Stomach (tissue), 4 donors: ENCODE measurements at regions not wholly inside any gene's neighbourhood (a gene's known extent, or its start where the extent isn't known, plus 50 kb on each side); places are given as distances from the start of the nearest gene placed in this dataset.

Experiments used
- EP300 ChIP-seq: sonication (generic); formaldehyde crosslinking; IDR thresholded peaks from one replicate; pipeline ENCODE4 v1.6.1; 2017; ENCODE audit warnings: antibody characterized with exemption
- POLR2A ChIP-seq, 4 donors: fragments of 450-650 bp; IDR thresholded peaks; one replicate each; pipeline ENCODE4 v1.6.1; 2016; ENCODE audit warnings: antibody characterized with exemption in 4 of 4, control low read depth in 2 of 4, mild to moderate bottlenecking in 1 of 4, moderate library complexity in 1 of 4
- POLR2AphosphoS5 ChIP-seq, 3 donors: sonication (generic); formaldehyde crosslinking; IDR thresholded peaks; one replicate each; pipeline ENCODE4 v1.6.1; 2016; ENCODE audit warnings: antibody characterized with exemption in 3 of 3
- TF ChIP-seq, protein P1 (sequence below), 7 experiments: fragments of 450-650 bp in 4 of 7; fragments of 200-600 bp in 3 of 7; sonication (generic) in 3 of 7; IDR thresholded peaks; one replicate each; pipeline ENCODE4 v1.5.1; 2016 to 2019; ENCODE audit warnings: antibody characterized with exemption in 7 of 7, control low read depth in 2 of 7, mild to moderate bottlenecking in 1 of 7

DNA sequence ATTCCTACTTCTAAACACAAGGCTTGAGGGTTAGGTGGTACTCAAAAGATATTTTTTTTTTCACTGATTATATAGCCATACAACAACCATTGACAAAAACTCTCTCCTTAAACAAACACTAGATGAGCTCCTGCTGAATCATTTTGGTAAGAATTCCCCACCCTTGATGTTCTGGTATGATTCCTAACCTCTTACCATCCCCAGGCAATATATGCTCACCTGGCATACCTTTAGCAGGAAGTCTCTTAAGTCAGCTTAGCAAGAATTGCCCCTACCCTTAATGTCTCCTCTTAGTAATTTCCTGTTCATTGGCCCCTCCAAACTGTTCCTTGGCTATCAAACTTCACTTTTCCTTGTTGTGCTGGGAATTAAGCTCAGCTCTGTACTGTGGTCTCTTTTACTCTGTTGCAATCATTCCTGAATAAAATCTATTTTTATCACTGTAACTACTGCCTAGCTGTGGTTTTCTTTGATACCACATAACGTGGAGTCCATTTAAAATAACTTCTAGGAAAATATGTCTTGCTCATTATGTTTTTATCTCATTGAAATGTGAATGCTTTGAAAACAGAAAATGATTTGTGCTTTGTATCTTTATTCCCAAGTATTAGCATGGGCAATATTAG is 712.6 kb downstream of the SLC16A7 start:
- TF ChIP-seq, protein P1, sequence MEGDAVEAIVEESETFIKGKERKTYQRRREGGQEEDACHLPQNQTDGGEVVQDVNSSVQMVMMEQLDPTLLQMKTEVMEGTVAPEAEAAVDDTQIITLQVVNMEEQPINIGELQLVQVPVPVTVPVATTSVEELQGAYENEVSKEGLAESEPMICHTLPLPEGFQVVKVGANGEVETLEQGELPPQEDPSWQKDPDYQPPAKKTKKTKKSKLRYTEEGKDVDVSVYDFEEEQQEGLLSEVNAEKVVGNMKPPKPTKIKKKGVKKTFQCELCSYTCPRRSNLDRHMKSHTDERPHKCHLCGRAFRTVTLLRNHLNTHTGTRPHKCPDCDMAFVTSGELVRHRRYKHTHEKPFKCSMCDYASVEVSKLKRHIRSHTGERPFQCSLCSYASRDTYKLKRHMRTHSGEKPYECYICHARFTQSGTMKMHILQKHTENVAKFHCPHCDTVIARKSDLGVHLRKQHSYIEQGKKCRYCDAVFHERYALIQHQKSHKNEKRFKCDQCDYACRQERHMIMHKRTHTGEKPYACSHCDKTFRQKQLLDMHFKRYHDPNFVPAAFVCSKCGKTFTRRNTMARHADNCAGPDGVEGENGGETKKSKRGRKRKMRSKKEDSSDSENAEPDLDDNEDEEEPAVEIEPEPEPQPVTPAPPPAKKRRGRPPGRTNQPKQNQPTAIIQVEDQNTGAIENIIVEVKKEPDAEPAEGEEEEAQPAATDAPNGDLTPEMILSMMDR (IDR thresholded peaks at IDR 0.05), result no peak
- TF ChIP-seq POLR2AphosphoS5 (IDR thresholded peaks at IDR 0.05), result no peak
- TF ChIP-seq POLR2A (IDR thresholded peaks at IDR 0.05), result no peak
- no peak for TF ChIP-seq EP300
